CD8-positive, alpha-beta memory T cell (primary cell): ENCODE measurements at regions not wholly inside any gene's neighbourhood (a gene's known extent, or its start where the extent isn't known, plus 50 kb on each side); places are given as distances from the start of the nearest gene placed in this dataset.

Experiments used
- CTCF ChIA-PET: fragments of 350-600 bp; sonication (Branson Sonifier 250); formaldehyde crosslinking; loops from one replicate; lab custom pipeline; 2021; ENCODE audit warnings: antibody characterized with exemption; lab: Charles Lee
- POLR2A ChIA-PET: fragments of 350-600 bp; sonication (Branson Sonifier 250); formaldehyde crosslinking; loops from one replicate; lab custom pipeline; 2021; ENCODE audit warnings: antibody characterized with exemption; lab: Charles Lee
- DNase-seq, 5 donors: peaks; one replicate each; pipeline versions ENCODE4 v3.0.0 to v3.0.0-alpha.2; 2020 to 2022; ENCODE audit warnings: mixed read lengths in 1 of 5
- H3K27ac ChIP-seq: one replicate; pipeline ENCODE4 v1.7.0; 2013; ENCODE audit warnings: low read depth, mild to moderate bottlenecking, low read length, moderate library complexity
- H3K27me3 ChIP-seq: 2 replicates; pipeline ENCODE4 v1.7.0; 2013; ENCODE audit warnings: low read length, mild to moderate bottlenecking; ENCODE audit not compliant: insufficient read depth, poor library complexity, severe bottlenecking
- H3K36me3 ChIP-seq: 2 replicates; pipeline ENCODE4 v1.7.0; 2013; ENCODE audit warnings: mild to moderate bottlenecking, low read length, moderate library complexity; ENCODE audit not compliant: insufficient read depth
- H3K4me1 ChIP-seq: 2 replicates; pipeline ENCODE4 v1.7.0; 2013; ENCODE audit warnings: mild to moderate bottlenecking, low read length, moderate library complexity; ENCODE audit not compliant: insufficient read depth
- H3K4me3 ChIP-seq: 2 replicates; pipeline ENCODE4 v1.7.0; 2013; ENCODE audit warnings: mild to moderate bottlenecking, low read length
- H3K9me3 ChIP-seq: 2 replicates; pipeline ENCODE4 v1.7.0; 2013; ENCODE audit warnings: mild to moderate bottlenecking, low read length
- H3K27ac Mint-ChIP-seq, 8 donors: one replicate each; pipeline ENCODE4 v1.8.0; 2020 to 2021; ENCODE audit warnings: mixed read lengths in 8 of 8, mild to moderate bottlenecking in 6 of 8, inconsistent platforms in 3 of 8, moderate library complexity in 3 of 8
- H3K27me3 Mint-ChIP-seq, 2 donors: one replicate each; pipeline ENCODE4 v1.8.0; 2020 to 2021; ENCODE audit warnings: mixed read lengths in 2 of 2, mild to moderate bottlenecking in 1 of 2, moderate library complexity in 1 of 2
- H3K36me3 Mint-ChIP-seq, 3 donors: one replicate each; pipeline ENCODE4 v1.8.0; 2020 to 2021; ENCODE audit warnings: mixed read lengths in 3 of 3, inconsistent platforms in 1 of 3, mild to moderate bottlenecking in 1 of 3
- H3K4me1 Mint-ChIP-seq, 3 donors: one replicate each; pipeline ENCODE4 v1.8.0; 2020 to 2021; ENCODE audit warnings: mixed read lengths in 3 of 3, inconsistent platforms in 1 of 3, mild to moderate bottlenecking in 1 of 3
- H3K4me3 Mint-ChIP-seq, 7 donors: one replicate each; pipeline ENCODE4 v1.8.0; 2020 to 2021; ENCODE audit warnings: mixed read lengths in 7 of 7, mild to moderate bottlenecking in 6 of 7, moderate library complexity in 4 of 7, inconsistent platforms in 2 of 7
- H3K9me3 Mint-ChIP-seq, 5 donors: one replicate each; pipeline ENCODE4 v1.8.0; 2020 to 2022; ENCODE audit warnings: mixed read lengths in 5 of 5, mild to moderate bottlenecking in 3 of 5, moderate library complexity in 2 of 5, inconsistent platforms in 1 of 5

GRCh38 chr1:90522432-90522831 is 194.7 kb downstream of the BARHL2 start:
- no peak for DNase-seq
- H3K36me3 Mint-ChIP-seq, result no peaks in the 10 kb centered on the region
- Histone ChIP-seq H3K4me1 (no peaks in the 10 kb centered on the region), H3K27ac (no peak overlapping the region), H3K36me3 (no peaks in the 10 kb centered on the region), H3K9me3 (no peaks in the 10 kb centered on the region), H3K27me3 (no peaks in the 10 kb centered on the region), H3K4me3 (no peak overlapping the region)
- ChIA-PET CTCF (no interaction called here), POLR2A (no interaction called here)
- no peak overlapping the region for H3K27ac Mint-ChIP-seq
- H3K27me3 Mint-ChIP-seq, result peaks cover 1 to 5% of the 10 kb centered on the region in 2 donors
- no peaks in the 10 kb centered on the region for H3K4me1 Mint-ChIP-seq
- H3K9me3 Mint-ChIP-seq, result peaks cover 5 to 14% (median 10%) of the 10 kb centered on the region in 5 donors
- no peak overlapping the region for H3K4me3 Mint-ChIP-seq

DNA sequence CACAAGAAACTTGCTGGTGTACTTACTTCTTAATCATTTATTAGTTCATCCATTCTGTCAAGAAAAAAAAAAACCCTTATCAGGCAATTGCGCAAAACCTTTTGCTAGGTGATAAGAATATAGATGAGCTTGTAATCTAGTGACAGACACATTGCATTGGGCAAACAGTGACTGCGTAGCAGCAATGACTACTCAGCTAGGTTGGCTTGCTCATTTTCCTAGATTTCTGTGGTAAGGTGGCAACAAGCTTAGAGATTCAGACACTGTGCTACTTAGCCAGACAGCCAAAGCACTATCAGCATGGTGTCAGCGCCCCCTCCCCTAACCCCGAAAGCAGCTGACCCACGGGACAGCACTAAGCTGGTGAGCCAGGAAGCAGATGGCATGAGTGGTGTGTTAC is 203.1 kb downstream of the BARHL2 start:
- Histone ChIP-seq H3K36me3 (no peaks in the 10 kb centered on the region), H3K9me3 (no peaks in the 10 kb centered on the region), H3K4me3 (no peak overlapping the region), H3K27ac (no peak overlapping the region), H3K4me1 (no peaks in the 10 kb centered on the region), H3K27me3 (no peaks in the 10 kb centered on the region)
- H3K4me3 Mint-ChIP-seq, result no peak overlapping the region
- no peaks in the 10 kb centered on the region for H3K4me1 Mint-ChIP-seq
- DNase-seq, result no peak
- peaks cover 3 to 7% (median 6%) of the 10 kb centered on the region in 5 donors for H3K9me3 Mint-ChIP-seq
- ChIA-PET POLR2A (no interaction called here), CTCF (no interaction called here)
- H3K27me3 Mint-ChIP-seq, result peaks cover 1 to 15% of the 10 kb centered on the region in 2 donors
- no peak overlapping the region for H3K27ac Mint-ChIP-seq
- H3K36me3 Mint-ChIP-seq, result no peaks in the 10 kb centered on the region

- ChIA-PET POLR2A (no interaction called here), CTCF (no interaction called here)
- peaks cover 1 to 16% of the 10 kb centered on the region in 2 donors for H3K27me3 Mint-ChIP-seq
- no peak overlapping the region for H3K27ac ChIP-seq
- no peaks in the 10 kb centered on the region for H3K36me3 ChIP-seq
- H3K27me3 ChIP-seq, result no peaks in the 10 kb centered on the region
- no peak for DNase-seq
- peaks cover 0 to 5% (median 0%) of the 10 kb centered on the region in 5 donors for H3K9me3 Mint-ChIP-seq
- H3K4me3 ChIP-seq, result no peak overlapping the region
- H3K4me3 Mint-ChIP-seq, result no peak overlapping the region
- no peak overlapping the region for H3K27ac Mint-ChIP-seq
- H3K4me1 Mint-ChIP-seq, result no peaks in the 10 kb centered on the region
- no peaks in the 10 kb centered on the region for H3K36me3 Mint-ChIP-seq
- no peaks in the 10 kb centered on the region for H3K4me1 ChIP-seq
- no peaks in the 10 kb centered on the region for H3K9me3 ChIP-seq
Observed at GRCh38 chr1:90512441-90512840, 204.7 kb downstream of the BARHL2 start.

GRCh38 chr1:90510143-90510542 is 207.0 kb downstream of the BARHL2 start:
- peaks cover 0 to 5% (median 0%) of the 10 kb centered on the region in 5 donors for H3K9me3 Mint-ChIP-seq

GRCh38 chr1:90509225-90510048 is 207.7 kb downstream of the BARHL2 start:
- Histone ChIP-seq H3K36me3 (no peaks in the 10 kb centered on the region), H3K4me1 (no peaks in the 10 kb centered on the region), H3K9me3 (no peaks in the 10 kb centered on the region), H3K27me3 (no peaks in the 10 kb centered on the region), H3K4me3 (no peak overlapping the region), H3K27ac (no peak overlapping the region)
- Mint-ChIP-seq H3K27ac (no peak overlapping the region), H3K27me3 (peaks cover 0 to 9% of the 10 kb centered on the region in 2 donors), H3K36me3 (no peaks in the 10 kb centered on the region), H3K4me3 (no peak overlapping the region), H3K9me3 (peaks cover 0 to 5% (median 0%) of the 10 kb centered on the region in 5 donors), H3K4me1 (no peaks in the 10 kb centered on the region)
- DNase-seq, result no peak
- CTCF ChIA-PET, result no interaction called here
- POLR2A ChIA-PET, result no interaction called here

More at GRCh38 chr1:90510143-90510542, 207.0 kb downstream of the BARHL2 start:
- no peaks in the 10 kb centered on the region for H3K27me3 ChIP-seq
- Mint-ChIP-seq H3K4me3 (no peak overlapping the region), H3K27ac (no peak overlapping the region), H3K27me3 (peaks cover 0 to 9% of the 10 kb centered on the region in 2 donors), H3K36me3 (no peaks in the 10 kb centered on the region), H3K4me1 (no peaks in the 10 kb centered on the region)
- H3K9me3 ChIP-seq, result no peaks in the 10 kb centered on the region
- H3K4me3 ChIP-seq, result no peak overlapping the region
- no peak for DNase-seq
- H3K4me1 ChIP-seq, result no peaks in the 10 kb centered on the region
- POLR2A ChIA-PET, result no interaction called here
- CTCF ChIA-PET, result no interaction called here
- H3K36me3 ChIP-seq, result no peaks in the 10 kb centered on the region
- H3K27ac ChIP-seq, result no peak overlapping the region

- Histone ChIP-seq H3K9me3 (no peaks in the 10 kb centered on the region), H3K4me1 (no peaks in the 10 kb centered on the region), H3K27ac (no peak overlapping the region), H3K36me3 (no peaks in the 10 kb centered on the region), H3K27me3 (no peaks in the 10 kb centered on the region), H3K4me3 (no peak overlapping the region)
- ChIA-PET POLR2A (no interaction called here), CTCF (no interaction called here)
- Mint-ChIP-seq H3K9me3 (peaks cover 0 to 5% (median 0%) of the 10 kb centered on the region in 5 donors), H3K36me3 (no peaks in the 10 kb centered on the region), H3K4me1 (no peaks in the 10 kb centered on the region), H3K27me3 (peaks cover 0 to 9% of the 10 kb centered on the region in 2 donors), H3K4me3 (no peak overlapping the region), H3K27ac (no peak overlapping the region)
- DNase-seq, result no peak
Observed at GRCh38 chr1:90508376-90509167, 208.5 kb downstream of the BARHL2 start.

- H3K4me1 Mint-ChIP-seq, result no peaks in the 10 kb centered on the region
- Histone ChIP-seq H3K27me3 (no peaks in the 10 kb centered on the region), H3K9me3 (no peaks in the 10 kb centered on the region), H3K4me1 (no peaks in the 10 kb centered on the region), H3K36me3 (no peaks in the 10 kb centered on the region), H3K27ac (no peak overlapping the region), H3K4me3 (no peak overlapping the region)
- ChIA-PET CTCF (no interaction called here), POLR2A (no interaction called here)
- H3K27ac Mint-ChIP-seq, result no peak overlapping the region
- peaks cover 0 to 9% of the 10 kb centered on the region in 2 donors for H3K27me3 Mint-ChIP-seq
- no peaks in the 10 kb centered on the region for H3K36me3 Mint-ChIP-seq
- H3K4me3 Mint-ChIP-seq, result no peak overlapping the region
- H3K9me3 Mint-ChIP-seq, result peaks cover 0 to 5% (median 0%) of the 10 kb centered on the region in 5 donors
- no peak for DNase-seq
Observed at GRCh38 chr1:90507173-90507572, 209.9 kb downstream of the BARHL2 start.

GRCh38 chr1:90505806-90506205 is 211.3 kb downstream of the BARHL2 start:
- Mint-ChIP-seq H3K4me3 (no peak overlapping the region), H3K4me1 (no peaks in the 10 kb centered on the region), H3K27ac (no peak overlapping the region), H3K36me3 (no peaks in the 10 kb centered on the region), H3K27me3 (peaks cover 0 to 6% of the 10 kb centered on the region in 2 donors), H3K9me3 (peaks cover 0 to 5% (median 0%) of the 10 kb centered on the region in 5 donors)
- H3K9me3 ChIP-seq, result no peaks in the 10 kb centered on the region
- CTCF ChIA-PET, result no interaction called here
- H3K4me1 ChIP-seq, result no peaks in the 10 kb centered on the region
- no peaks in the 10 kb centered on the region for H3K27me3 ChIP-seq
- H3K27ac ChIP-seq, result no peak overlapping the region
- no peak overlapping the region for H3K4me3 ChIP-seq
- no peaks in the 10 kb centered on the region for H3K36me3 ChIP-seq
- DNase-seq, result no peak
- POLR2A ChIA-PET, result no interaction called here
